Activated naive CD8-positive, alpha-beta T cell treated with anti-CD3 and anti-CD28 coated beads for 36 hours (primary cell): ENCODE measurements at regions not wholly inside any gene's neighbourhood (a gene's known extent, or its start where the extent isn't known, plus 50 kb on each side); places are given as distances from the start of the nearest gene placed in this dataset.

Source experiments
- DNase-seq: peaks from one replicate; pipeline ENCODE4 v3.0.0; 2021
- H3K27ac Mint-ChIP-seq: one replicate; pipeline ENCODE4 v1.8.0; 2022; ENCODE audit warnings: mild to moderate bottlenecking, moderate library complexity, mixed read lengths
- H3K27me3 Mint-ChIP-seq: one replicate; pipeline ENCODE4 v1.8.0; 2022; ENCODE audit warnings: mild to moderate bottlenecking, mixed read lengths
- H3K36me3 Mint-ChIP-seq: one replicate; pipeline ENCODE4 v1.8.0; 2021; ENCODE audit warnings: mild to moderate bottlenecking, mixed read lengths
- H3K4me1 Mint-ChIP-seq: one replicate; pipeline ENCODE4 v1.8.0; 2021; ENCODE audit warnings: mixed read lengths
- H3K4me3 Mint-ChIP-seq: one replicate; pipeline ENCODE4 v1.8.0; 2022; ENCODE audit warnings: mild to moderate bottlenecking, moderate library complexity, mixed read lengths
- H3K9me3 Mint-ChIP-seq: one replicate; pipeline ENCODE4 v1.8.0; 2022; ENCODE audit warnings: mixed read lengths

- H3K36me3 Mint-ChIP-seq, result no peaks in the 10 kb centered on the region
- H3K27ac Mint-ChIP-seq, result no peak overlapping the region
- no peak for DNase-seq
Observed at GRCh38 chr11:29959488-29959887, 57.3 kb downstream of the KCNA4 start.

DNA sequence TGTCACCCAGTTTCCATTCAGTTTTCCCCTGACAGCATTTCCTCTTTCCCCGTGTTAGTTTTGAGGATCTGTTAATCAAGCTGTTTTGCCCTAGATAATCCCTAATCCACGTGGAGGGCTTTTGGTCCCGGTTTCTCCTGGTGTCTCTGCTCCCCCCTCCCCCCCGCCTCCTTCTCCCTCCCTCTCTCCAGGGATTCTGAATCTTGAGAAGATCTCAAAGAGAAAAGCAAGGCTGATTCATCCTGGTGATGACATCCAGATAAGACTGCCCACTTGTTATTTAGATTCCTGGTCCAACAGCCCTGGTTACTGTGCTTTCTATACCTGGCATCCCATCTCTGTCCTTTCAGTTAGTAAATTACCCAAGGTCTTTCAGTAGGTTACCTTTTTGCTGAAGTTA is 59.4 kb downstream of the KCNA4 start:
- H3K4me1 Mint-ChIP-seq, result no peaks in the 10 kb centered on the region
- H3K27me3 Mint-ChIP-seq, result no peaks in the 10 kb centered on the region
- no peak for DNase-seq
- peaks cover 2% of the 10 kb centered on the region for H3K9me3 Mint-ChIP-seq
- no peak overlapping the region for H3K4me3 Mint-ChIP-seq
- H3K27ac Mint-ChIP-seq, result no peak overlapping the region
- H3K36me3 Mint-ChIP-seq, result no peaks in the 10 kb centered on the region

More at GRCh38 chr11:29959488-29959887, 57.3 kb downstream of the KCNA4 start:
- Mint-ChIP-seq H3K27me3 (no peaks in the 10 kb centered on the region), H3K4me3 (no peak overlapping the region), H3K4me1 (no peaks in the 10 kb centered on the region), H3K9me3 (no peaks in the 10 kb centered on the region)

DNA sequence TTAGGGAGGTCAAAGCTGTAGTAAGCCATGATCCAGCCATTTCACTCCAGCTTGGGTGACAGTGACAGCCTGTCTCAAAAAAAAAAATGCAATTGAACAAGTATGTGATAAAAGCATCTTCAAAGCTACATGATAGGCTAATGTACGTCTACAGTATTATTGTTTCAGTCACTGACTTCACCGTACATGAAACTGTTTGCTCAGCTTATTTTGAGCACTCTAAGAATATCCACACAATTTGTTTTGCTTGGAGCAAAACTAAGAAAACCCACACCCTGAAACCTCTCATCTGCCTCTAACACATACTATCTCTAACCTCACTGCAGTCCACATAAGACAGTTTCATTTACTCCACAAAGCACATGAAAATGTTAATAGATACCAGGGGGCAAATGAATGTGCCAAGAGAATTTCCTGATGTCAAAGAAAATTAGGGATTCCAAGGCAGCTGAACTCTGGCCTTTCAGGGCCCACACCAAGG is 60.7 kb downstream of the KCNA4 start:
- H3K4me3 Mint-ChIP-seq, result no peak overlapping the region
- H3K27me3 Mint-ChIP-seq, result no peaks in the 10 kb centered on the region
- H3K4me1 Mint-ChIP-seq, result no peaks in the 10 kb centered on the region
- DNase-seq, result no peak
- no peaks in the 10 kb centered on the region for H3K36me3 Mint-ChIP-seq
- peaks cover 2% of the 10 kb centered on the region for H3K9me3 Mint-ChIP-seq
- no peak overlapping the region for H3K27ac Mint-ChIP-seq

DNA sequence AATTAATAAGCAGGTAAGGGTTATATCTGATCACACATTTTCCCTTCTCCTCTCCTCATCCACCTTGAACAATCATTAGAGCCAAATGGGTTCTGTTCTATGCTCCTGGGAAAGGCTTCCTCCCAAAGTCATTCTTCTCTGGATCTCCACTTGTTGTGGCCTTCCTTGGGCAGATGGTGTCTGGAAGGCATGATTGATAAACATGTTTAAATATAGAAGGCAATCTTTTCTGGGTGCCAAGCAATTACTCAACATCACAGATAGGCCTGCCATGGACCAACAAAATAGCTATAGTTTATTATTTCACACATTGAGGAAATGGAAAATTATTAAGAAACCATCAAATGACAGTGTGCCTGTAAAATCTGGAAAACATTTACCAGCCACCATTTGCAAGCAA is 73.5 kb downstream of the KCNA4 start:
- Mint-ChIP-seq H3K27me3 (no peaks in the 10 kb centered on the region), H3K4me3 (no peak overlapping the region), H3K36me3 (no peaks in the 10 kb centered on the region), H3K27ac (no peak overlapping the region), H3K4me1 (no peaks in the 10 kb centered on the region), H3K9me3 (peaks cover 9% of the 10 kb centered on the region)
- DNase-seq, result no peak

DNA sequence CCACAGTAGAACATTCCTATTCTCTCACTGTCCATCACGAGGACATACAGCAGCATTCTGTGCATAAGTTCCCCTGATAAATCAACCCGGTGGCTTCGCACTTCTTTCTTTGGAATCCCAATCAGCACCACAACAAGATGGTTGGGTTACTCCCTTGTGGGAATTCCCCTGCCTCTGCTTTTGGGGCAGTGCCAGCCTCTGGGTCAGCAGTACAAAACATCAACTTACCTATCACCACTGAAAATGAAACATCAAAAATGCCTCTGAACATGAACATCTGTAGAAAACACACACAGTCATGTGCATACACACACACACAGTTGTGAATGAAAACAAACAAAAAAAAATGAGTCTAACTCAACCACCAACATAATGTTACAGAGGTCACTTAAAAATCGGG is 79.3 kb downstream of the KCNA4 start:
- Mint-ChIP-seq H3K27ac (no peak overlapping the region), H3K36me3 (no peaks in the 10 kb centered on the region), H3K4me3 (no peak overlapping the region), H3K9me3 (peaks cover 6% of the 10 kb centered on the region), H3K27me3 (no peaks in the 10 kb centered on the region), H3K4me1 (no peaks in the 10 kb centered on the region)
- DNase-seq, result no peak

DNA sequence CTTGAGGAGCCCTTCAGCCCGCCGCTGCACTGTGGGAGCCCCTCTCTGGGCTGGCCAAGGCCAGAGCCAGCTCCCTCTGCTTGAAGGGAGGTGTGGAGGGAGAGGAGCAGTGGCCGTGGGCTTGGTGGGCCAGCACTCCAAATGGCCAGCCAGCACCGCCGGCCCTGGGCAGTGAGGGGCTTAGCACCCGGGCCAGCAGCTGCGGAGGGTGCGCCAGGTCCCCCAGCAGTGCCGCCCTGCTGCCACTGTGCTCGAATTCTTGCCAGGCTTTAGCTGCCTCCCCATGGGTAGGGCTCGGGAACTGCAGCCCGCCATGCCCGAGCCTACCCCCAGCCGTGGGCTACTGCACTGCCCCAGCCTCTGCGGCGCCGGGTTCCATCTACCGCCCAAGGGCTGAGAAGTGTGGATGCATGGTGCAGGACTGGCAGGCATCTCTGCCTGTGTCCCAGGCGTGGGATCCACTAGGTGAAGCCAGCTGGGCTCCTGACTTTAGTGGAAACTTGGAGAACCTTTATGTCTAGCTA is 82.7 kb downstream of the KCNA4 start:
- Mint-ChIP-seq H3K4me1 (no peaks in the 10 kb centered on the region), H3K27ac (no peak overlapping the region), H3K4me3 (no peak overlapping the region), H3K27me3 (no peaks in the 10 kb centered on the region), H3K9me3 (peaks cover 8% of the 10 kb centered on the region), H3K36me3 (no peaks in the 10 kb centered on the region)
- DNase-seq, result no peak

DNA sequence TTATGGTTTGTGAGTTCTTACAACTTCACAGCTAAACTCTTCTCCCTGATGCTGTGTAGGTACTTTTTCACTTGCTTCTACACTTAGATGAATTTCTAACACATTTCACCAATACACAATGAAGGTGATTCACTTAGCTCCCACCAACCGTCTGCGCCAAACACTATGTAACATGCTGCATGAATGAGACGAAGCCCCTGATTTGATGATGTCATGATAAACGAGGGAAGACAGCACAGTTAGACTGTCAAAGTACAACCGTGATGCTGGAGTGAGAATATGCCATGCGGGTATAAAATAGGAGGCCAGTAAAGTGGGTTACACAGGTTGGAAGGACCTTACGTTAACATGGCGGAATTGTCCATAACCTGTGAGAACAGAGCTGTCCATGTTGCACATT is 100.8 kb downstream of the KCNA4 start:
- Mint-ChIP-seq H3K27me3 (no peaks in the 10 kb centered on the region), H3K27ac (no peak overlapping the region), H3K4me3 (no peak overlapping the region), H3K36me3 (no peaks in the 10 kb centered on the region), H3K4me1 (no peaks in the 10 kb centered on the region), H3K9me3 (peaks cover 1% of the 10 kb centered on the region)
- DNase-seq, result no peak

DNA sequence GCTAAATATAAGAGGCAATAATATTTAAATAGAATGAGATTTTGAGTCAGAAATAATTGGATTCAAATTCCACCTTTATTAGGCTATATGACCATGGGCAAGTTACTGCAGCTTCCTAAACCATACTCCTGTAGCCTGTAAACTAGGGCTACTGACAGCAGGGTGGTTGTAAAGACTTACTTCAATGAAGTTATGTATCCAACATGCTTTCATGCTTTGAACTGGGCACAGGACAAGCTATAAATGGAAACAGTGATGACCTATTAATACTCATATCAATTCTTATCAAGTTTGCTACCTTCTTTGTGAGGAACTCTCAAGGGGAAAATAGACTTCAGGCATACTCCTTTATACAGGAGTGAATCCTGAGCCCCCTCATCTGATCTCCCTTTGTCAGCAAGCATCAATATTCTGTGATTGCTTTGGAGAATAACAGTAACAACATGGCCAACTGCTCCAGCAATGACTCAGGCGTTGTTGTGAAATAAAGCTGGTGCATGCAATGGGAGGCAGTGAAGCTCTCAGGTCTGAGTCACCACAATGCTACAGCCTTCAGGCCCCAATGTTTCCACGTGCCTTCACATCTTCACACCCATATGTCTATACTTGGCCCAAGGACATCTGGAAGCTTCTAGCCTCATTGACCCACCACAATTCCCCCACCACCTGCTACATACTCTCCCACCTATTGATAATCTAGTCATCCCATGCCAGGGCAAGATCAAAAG is 102.5 kb downstream of the KCNA4 start:
- Mint-ChIP-seq H3K4me1 (no peaks in the 10 kb centered on the region), H3K27me3 (no peaks in the 10 kb centered on the region), H3K9me3 (peaks cover 1% of the 10 kb centered on the region), H3K27ac (no peak overlapping the region), H3K36me3 (no peaks in the 10 kb centered on the region), H3K4me3 (no peak overlapping the region)
- DNase-seq, result no peak

DNA sequence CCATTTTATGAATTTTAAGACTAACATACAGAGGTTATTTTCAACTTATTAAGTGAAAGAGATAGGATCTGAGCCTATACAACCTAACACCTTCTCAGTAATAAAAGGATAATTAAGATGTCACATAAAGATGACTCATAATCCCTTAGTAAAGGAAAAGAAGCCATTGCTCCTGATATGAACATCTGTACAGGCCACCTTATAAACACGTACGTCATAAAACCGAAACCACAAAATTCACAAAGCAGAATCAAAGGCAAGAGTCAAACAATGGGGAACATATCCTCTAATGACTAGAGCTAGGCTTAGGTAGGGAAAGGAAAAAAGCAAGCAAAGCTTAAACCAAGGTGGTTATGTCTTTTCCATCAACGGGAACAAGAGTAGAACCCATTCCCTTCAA is 103.5 kb downstream of the KCNA4 start:
- Mint-ChIP-seq H3K4me1 (no peaks in the 10 kb centered on the region), H3K27me3 (no peaks in the 10 kb centered on the region)

DNA sequence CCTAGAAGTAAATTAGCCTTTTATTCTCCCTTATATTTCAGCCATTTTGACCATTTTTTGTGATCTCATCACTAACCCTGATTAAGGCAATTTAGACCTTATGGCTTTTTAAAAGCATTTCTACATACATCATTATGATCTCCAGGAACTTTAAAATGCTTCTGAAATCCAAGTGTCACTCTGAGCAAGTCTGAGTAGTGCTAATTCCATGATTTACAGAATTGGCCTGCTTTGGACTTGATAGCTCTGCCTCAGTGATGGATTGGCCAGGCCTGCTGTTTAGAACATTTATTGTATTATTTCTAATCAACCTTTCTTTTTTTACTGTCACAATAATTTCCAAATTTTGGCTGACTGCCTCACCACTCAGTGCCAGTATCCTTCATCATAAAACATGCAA is 116.4 kb downstream of the KCNA4 start:
- Mint-ChIP-seq H3K9me3 (peaks cover 6% of the 10 kb centered on the region), H3K27ac (no peak overlapping the region), H3K27me3 (no peaks in the 10 kb centered on the region)

More for the DNA sequence above, 103.5 kb downstream of the KCNA4 start:
- Mint-ChIP-seq H3K9me3 (no peaks in the 10 kb centered on the region), H3K36me3 (no peaks in the 10 kb centered on the region), H3K27ac (no peak overlapping the region), H3K4me3 (no peak overlapping the region)
- DNase-seq, result no peak

DNA sequence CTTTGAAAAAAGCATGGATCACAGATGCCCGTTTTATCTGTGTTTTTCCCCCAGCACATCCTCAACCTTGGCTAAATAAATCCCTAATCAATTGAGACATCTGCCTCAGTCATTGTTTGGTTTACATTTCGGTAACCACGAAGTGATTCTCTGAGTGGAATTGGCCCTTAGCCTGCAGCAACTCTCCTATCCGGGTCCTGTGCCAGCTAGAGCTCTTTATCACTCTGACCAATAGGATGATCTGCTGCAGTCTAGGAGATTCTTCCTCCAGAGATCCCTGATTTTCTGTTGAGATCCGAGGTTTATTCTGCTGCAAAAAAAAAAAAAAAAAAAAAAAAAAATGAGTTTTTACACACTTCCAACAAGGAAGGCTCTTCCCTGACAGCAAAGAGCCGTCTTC is 137.3 kb downstream of the KCNA4 start:
- no peak overlapping the region for H3K27ac Mint-ChIP-seq
- no peaks in the 10 kb centered on the region for H3K4me1 Mint-ChIP-seq

More for the DNA sequence above, 116.4 kb downstream of the KCNA4 start:
- Mint-ChIP-seq H3K4me1 (no peaks in the 10 kb centered on the region), H3K36me3 (no peaks in the 10 kb centered on the region), H3K4me3 (no peak overlapping the region)
- DNase-seq, result no peak

DNA sequence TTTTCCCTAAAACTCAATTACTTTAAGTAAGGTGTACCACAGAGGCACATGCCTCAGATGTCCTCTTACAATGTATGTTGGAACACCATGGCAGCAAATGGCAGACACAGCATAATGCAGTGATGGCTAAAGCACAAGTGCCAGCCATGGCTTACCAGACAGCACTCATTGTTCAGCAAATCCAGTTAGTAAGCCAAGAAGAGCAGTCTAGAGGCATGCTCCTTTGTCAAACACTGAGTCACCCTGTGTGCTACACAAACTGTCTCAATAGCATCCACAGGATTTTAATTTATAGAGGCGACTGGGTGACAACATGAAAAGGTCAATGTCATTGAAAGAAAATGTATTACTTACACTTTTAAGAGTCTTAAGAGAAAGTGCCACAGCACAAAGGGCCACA is 140.6 kb downstream of the KCNA4 start:
- no peaks in the 10 kb centered on the region for H3K4me1 Mint-ChIP-seq
- no peaks in the 10 kb centered on the region for H3K36me3 Mint-ChIP-seq
- H3K27me3 Mint-ChIP-seq, result no peaks in the 10 kb centered on the region
- DNase-seq, result no peak
- H3K4me3 Mint-ChIP-seq, result no peak overlapping the region
- peaks cover 10% of the 10 kb centered on the region for H3K9me3 Mint-ChIP-seq
- H3K27ac Mint-ChIP-seq, result no peak overlapping the region

More for the DNA sequence above, 137.3 kb downstream of the KCNA4 start:
- H3K36me3 Mint-ChIP-seq, result no peaks in the 10 kb centered on the region
- H3K27me3 Mint-ChIP-seq, result no peaks in the 10 kb centered on the region
- no peak for DNase-seq
- no peaks in the 10 kb centered on the region for H3K9me3 Mint-ChIP-seq
- no peak overlapping the region for H3K4me3 Mint-ChIP-seq

DNA sequence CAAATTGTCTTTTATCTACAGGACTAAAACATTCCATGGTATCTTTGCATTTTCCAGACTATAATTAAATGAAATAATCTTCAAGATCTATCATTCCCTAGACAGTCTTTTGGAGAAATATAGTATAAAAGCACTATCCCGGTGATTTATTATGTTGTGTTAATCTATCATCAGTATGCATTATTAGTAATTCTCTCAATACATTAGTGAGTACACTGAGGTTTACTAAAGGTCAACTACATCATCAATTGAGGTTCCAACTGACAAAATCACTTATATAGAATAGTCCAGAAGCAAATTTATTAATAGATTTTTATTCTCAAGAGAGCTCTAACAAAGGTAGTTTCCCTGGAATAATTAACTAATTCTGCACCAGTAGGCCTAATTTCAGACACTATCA is 169.6 kb downstream of the KCNA4 start:
- no peaks in the 10 kb centered on the region for H3K36me3 Mint-ChIP-seq
- no peak overlapping the region for H3K27ac Mint-ChIP-seq
- no peak for DNase-seq
- H3K4me1 Mint-ChIP-seq, result no peaks in the 10 kb centered on the region
- no peaks in the 10 kb centered on the region for H3K9me3 Mint-ChIP-seq
- no peak overlapping the region for H3K4me3 Mint-ChIP-seq
- no peaks in the 10 kb centered on the region for H3K27me3 Mint-ChIP-seq

DNA sequence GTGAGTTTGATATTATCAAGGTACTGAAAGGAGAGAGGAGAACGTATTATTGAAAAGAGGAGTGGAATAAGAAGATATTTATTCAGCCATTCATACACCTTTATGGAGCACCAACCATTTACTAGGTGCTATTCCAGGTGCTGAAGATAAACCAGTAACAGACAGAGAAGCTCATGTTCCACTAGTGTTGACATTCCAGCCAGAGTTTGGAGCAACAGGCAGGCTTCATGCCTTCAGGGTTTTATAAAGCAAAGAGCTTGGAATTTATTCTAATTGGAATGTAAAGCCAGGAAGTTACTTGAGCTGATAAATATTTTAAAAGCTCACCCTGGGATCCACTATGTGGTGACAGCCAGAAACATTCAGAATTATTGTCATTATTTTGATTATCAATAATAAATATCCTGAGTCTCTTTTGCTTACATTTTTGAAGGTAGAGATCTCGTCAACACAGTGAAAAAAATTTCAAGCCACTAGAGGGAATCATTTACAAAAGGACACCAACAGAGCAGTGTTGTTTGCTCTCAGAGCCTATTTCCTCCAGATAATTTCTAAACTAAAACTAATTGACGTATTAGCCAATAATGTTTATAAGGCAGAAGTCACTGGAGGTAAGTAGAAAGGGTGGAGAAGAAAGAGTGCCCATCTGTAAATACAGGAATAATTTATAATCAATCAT is 172.0 kb downstream of the KCNA4 start:
- DNase-seq, result no peak
- H3K36me3 Mint-ChIP-seq, result no peaks in the 10 kb centered on the region
- no peaks in the 10 kb centered on the region for H3K4me1 Mint-ChIP-seq
- peaks cover 1% of the 10 kb centered on the region for H3K9me3 Mint-ChIP-seq
- H3K27me3 Mint-ChIP-seq, result no peaks in the 10 kb centered on the region
- H3K4me3 Mint-ChIP-seq, result no peak overlapping the region
- H3K27ac Mint-ChIP-seq, result no peak overlapping the region

DNA sequence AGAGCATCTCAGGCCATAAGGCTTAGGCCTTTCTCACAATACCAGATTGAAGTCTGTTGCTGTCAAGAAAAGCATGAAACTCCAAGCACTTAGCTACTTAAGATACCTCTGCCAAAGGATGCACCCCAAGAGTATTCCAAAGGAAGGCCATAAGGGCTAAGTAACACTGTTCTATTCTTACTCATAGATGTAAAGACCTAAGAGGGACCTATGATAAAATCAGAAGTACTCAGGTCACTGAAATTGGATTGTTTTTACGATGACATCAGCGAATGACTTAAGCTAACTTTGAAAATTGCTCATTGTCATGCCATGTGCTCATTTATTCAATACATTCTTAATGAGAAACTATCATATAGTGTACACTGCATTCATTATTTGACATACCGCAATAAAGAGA is 172.8 kb downstream of the KCNA4 start:
- peaks cover 1% of the 10 kb centered on the region for H3K9me3 Mint-ChIP-seq
- no peaks in the 10 kb centered on the region for H3K27me3 Mint-ChIP-seq
- DNase-seq, result no peak
- no peak overlapping the region for H3K27ac Mint-ChIP-seq
- no peaks in the 10 kb centered on the region for H3K4me1 Mint-ChIP-seq
- no peaks in the 10 kb centered on the region for H3K36me3 Mint-ChIP-seq
- no peak overlapping the region for H3K4me3 Mint-ChIP-seq

DNA sequence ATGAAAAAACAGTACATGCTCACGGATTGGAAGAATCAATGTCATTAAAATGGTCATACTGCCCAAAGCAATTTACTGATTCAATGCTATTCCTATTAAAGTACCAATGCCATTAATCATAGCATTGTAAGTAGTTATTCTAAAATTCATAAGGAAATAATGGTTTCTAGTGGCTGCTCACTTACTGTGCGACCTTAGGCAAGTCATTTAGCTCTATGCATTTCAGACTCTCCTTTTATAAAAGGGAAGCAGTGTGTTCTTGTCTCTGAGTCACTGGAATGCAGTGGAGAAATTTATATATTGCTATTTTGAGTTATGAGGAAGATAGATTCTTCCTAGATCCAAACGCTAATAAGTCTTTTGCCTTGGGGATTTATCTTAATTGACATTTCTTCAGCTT is 174.8 kb downstream of the KCNA4 start:
- Mint-ChIP-seq H3K4me3 (no peak overlapping the region), H3K27me3 (no peaks in the 10 kb centered on the region), H3K9me3 (peaks cover 3% of the 10 kb centered on the region)

More for the DNA sequence above, 174.8 kb downstream of the KCNA4 start:
- H3K4me1 Mint-ChIP-seq, result no peaks in the 10 kb centered on the region
- H3K27ac Mint-ChIP-seq, result no peak overlapping the region
- no peaks in the 10 kb centered on the region for H3K36me3 Mint-ChIP-seq
- DNase-seq, result no peak
